Cardiac muscle cell (in vitro differentiated cells and primary cell): ENCODE measurements at regions not wholly inside any gene's neighbourhood (a gene's known extent, or its start where the extent isn't known, plus 50 kb on each side); places are given as distances from the start of the nearest gene placed in this dataset.

Source experiments
- DNase-seq, 2 donors: peaks; one replicate each; pipeline versions ENCODE4 v3.0.0 to v3.0.0-alpha.2; 2010 to 2017; ENCODE audit warnings: low read depth in 1 of 2, low spot score in 1 of 2
- H3K27ac ChIP-seq: fragments of 200-600 bp; sonication (generic); 2 replicates; pipeline ENCODE4 v1.5.1; 2016
- H3K27me3 ChIP-seq: fragments of 200-600 bp; sonication (generic); 2 replicates; pipeline ENCODE4 v1.6.0; 2016; ENCODE audit warnings: control low read depth
- H3K36me3 ChIP-seq: fragments of 200-600 bp; sonication (generic); 2 replicates; pipeline ENCODE4 v1.5.1; 2016; ENCODE audit warnings: control low read depth
- H3K4me1 ChIP-seq: fragments of 200-600 bp; sonication (generic); 2 replicates; pipeline ENCODE4 v1.8.1; 2017; ENCODE audit warnings: low read depth, mild to moderate bottlenecking, mixed run types
- H3K4me3 ChIP-seq: fragments of 200-600 bp; sonication (generic); 2 replicates; pipeline ENCODE4 v1.5.1; 2016; ENCODE audit warnings: mild to moderate bottlenecking
- H3K9me3 ChIP-seq: fragments of 200-600 bp; sonication (generic); 2 replicates; pipeline ENCODE4 v1.5.1; 2017; ENCODE audit warnings: low read depth, mild to moderate bottlenecking, control low read depth
- TF ChIP-seq, protein P1 (sequence below): IDR thresholded peaks from 2 replicates; pipeline ENCODE4 v1.5.1; 2012; ENCODE audit warnings: low read depth, mild to moderate bottlenecking, low read length

DNA sequence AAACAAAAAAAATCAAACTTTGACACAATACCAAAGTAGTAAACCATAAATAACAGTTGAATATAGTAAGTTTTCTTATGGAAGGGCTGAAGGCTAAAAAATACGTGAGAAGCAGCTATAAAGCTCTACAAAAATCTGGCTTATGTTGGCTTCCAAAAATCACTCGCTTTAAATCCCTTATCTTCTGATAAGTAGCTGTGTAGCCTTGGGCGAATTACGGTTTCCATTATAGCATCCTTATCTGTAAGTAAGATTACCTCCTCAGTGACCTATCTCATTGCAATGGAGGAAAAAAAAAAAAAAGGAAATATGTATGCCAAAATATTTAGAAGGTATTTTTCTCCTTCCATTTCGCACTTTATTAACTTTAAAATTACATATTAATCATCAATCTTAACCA, 348.6 kb downstream of the PLOD2 start:
- no peak for DNase-seq

DNA sequence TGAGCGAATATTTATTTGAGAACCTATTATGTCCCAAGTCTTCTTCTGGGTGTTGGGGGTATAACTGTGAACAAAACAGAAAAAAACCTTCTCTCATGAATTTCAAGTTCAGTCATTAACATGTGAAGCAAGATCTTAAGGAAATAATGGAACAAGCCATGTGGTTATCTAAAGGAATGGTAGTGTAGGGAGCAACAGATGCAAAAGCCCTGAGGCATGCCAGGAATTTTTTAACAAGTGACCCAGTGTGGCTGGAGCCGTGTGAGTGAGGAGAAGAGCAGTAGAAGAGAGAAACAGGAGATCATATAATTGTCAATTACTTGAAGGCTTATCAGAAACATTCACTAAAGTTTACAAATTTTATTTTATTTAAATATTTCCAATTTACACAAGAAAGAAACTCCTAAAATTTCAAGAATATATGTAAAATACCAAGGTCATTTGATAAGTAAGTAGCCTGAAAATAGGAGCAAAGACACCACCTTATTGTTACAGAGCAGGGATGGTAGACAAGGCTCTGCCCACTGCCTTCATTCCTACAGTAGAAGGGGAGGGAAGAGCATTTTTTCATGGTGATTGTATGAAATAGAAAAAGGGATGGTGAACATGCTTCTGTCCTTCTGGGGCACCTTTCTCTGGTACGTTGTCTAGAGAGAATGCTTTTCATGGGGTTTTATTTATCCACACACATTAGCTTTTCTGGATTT, 345.1 kb downstream of the PLOD2 start:
- DNase-seq = no peak
- no peak overlapping the region for H3K27ac ChIP-seq

More for the DNA sequence above, 348.6 kb downstream of the PLOD2 start:
- H3K4me3 ChIP-seq = no peak overlapping the region
- TF ChIP-seq, protein P1, sequence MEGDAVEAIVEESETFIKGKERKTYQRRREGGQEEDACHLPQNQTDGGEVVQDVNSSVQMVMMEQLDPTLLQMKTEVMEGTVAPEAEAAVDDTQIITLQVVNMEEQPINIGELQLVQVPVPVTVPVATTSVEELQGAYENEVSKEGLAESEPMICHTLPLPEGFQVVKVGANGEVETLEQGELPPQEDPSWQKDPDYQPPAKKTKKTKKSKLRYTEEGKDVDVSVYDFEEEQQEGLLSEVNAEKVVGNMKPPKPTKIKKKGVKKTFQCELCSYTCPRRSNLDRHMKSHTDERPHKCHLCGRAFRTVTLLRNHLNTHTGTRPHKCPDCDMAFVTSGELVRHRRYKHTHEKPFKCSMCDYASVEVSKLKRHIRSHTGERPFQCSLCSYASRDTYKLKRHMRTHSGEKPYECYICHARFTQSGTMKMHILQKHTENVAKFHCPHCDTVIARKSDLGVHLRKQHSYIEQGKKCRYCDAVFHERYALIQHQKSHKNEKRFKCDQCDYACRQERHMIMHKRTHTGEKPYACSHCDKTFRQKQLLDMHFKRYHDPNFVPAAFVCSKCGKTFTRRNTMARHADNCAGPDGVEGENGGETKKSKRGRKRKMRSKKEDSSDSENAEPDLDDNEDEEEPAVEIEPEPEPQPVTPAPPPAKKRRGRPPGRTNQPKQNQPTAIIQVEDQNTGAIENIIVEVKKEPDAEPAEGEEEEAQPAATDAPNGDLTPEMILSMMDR = no peak
- H3K4me1 ChIP-seq = peaks cover 4% of the 10 kb centered on the region
- H3K27me3 ChIP-seq = no peaks in the 10 kb centered on the region
- H3K9me3 ChIP-seq = no peaks in the 10 kb centered on the region
- no peak overlapping the region for H3K27ac ChIP-seq
- H3K36me3 ChIP-seq = no peaks in the 10 kb centered on the region

DNA sequence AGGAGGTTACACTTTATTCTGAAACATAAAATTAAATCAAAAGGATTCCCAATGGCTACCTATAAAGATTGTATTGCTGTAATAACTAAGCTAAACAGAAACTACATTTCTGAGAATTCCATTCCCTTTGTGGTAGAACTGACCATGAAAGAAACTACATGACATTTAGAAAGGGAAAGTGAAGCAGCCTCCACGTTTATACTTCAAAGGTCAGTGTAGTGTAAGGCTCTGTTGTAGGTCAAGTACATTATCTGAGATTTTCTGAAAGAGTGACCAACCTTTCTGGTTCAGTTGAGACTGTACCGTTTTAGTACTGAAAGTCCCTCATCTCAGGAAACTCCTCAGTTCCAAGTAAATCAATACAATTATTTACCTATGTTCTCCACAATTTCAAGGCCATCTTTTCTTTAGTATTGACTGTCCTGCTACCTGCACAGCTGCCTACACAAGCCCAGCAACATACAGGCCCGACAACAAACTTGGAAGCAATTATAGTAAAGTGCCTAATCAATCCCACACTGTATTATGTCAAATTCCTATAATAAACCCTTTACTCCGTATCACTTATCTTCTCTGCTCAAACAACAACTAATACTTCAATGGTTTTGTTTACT, 343.0 kb downstream of the PLOD2 start:
- Histone ChIP-seq H3K27ac (no peak overlapping the region), H3K27me3 (no peaks in the 10 kb centered on the region), H3K4me3 (no peak overlapping the region)

More for the DNA sequence above, 345.1 kb downstream of the PLOD2 start:
- Histone ChIP-seq H3K27me3 (no peaks in the 10 kb centered on the region), H3K4me1 (no peaks in the 10 kb centered on the region), H3K4me3 (no peak overlapping the region), H3K36me3 (no peaks in the 10 kb centered on the region), H3K9me3 (no peaks in the 10 kb centered on the region)
- TF ChIP-seq, protein P1 = no peak

DNA sequence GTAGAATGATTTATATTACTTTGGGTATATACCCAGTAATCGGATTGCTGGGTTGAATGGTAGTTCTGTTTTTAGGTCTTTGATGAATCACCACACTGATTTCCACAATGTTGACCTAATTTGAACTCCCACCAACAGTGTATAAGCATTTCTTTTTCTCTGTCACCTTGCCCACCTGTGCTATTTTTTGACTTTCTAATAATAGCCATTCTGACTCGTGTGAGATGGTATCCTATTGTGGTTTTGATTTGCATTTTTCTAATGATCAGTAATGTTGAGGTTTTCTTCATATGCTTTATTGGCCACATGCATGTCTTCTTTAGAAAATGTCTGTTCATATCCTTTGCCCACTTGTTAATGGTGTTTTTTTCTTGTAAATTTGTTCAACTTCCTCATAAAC, 340.8 kb downstream of the PLOD2 start:
- Histone ChIP-seq H3K36me3 (no peaks in the 10 kb centered on the region), H3K27me3 (no peaks in the 10 kb centered on the region), H3K4me3 (no peak overlapping the region), H3K4me1 (no peaks in the 10 kb centered on the region), H3K27ac (no peak overlapping the region), H3K9me3 (no peaks in the 10 kb centered on the region)
- no peak for DNase-seq
- TF ChIP-seq, protein P1 = no peak

More for the DNA sequence above, 343.0 kb downstream of the PLOD2 start:
- Histone ChIP-seq H3K4me1 (no peaks in the 10 kb centered on the region), H3K9me3 (no peaks in the 10 kb centered on the region), H3K36me3 (no peaks in the 10 kb centered on the region)
- TF ChIP-seq, protein P1 = no peak
- DNase-seq = no peak

DNA sequence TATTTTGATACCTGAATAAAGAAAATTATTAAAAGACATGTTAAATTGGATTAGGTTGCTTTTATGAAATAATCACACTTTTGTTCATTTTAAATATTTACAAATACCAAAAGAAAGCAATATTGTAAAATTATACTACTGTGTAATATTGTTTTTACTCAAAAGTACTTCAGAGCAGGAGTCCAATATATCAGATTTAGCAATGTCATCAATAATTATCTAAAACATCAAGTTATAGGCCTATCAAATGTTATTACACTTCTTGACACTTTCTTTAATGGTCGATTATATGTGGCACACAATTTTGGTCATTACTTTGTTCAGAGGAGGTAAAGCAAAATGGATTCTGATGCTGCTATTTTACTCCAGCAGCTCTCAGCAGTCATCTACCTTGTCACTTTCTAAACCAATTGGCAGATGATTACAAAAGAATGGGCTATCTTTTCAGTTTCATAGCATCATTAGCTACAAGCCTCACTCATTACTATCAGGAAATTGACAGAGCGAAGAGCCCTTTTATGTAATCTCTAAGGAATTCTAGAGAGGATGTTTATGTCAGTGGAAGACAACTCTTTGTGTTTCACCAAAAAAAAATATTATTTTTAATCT, 318.6 kb downstream of the PLOD2 start:
- Histone ChIP-seq H3K36me3 (no peaks in the 10 kb centered on the region), H3K27ac (no peak overlapping the region), H3K4me1 (no peaks in the 10 kb centered on the region), H3K9me3 (no peaks in the 10 kb centered on the region), H3K27me3 (no peaks in the 10 kb centered on the region), H3K4me3 (no peak overlapping the region)
- TF ChIP-seq, protein P1 = no peak
- DNase-seq = no peak
